Body of pancreas (tissue), 4 donors: ENCODE measurements at regions not wholly inside any gene's neighbourhood (a gene's known extent, or its start where the extent isn't known, plus 50 kb on each side); places are given as distances from the start of the nearest gene placed in this dataset.

Experiments used
- ATAC-seq: fragments of 150-250 bp; one replicate; pipeline ENCODE4 v1.9.1; 2016
- DNase-seq, 4 donors: peaks; one replicate each; pipeline ENCODE4 v3.0.0-alpha.2; 2019
- H3K27ac ChIP-seq, 4 donors: fragments of 200-600 bp; sonication (generic); 1 replicate in 3 of 4; 2 replicates in 1 of 4; pipeline versions ENCODE4 v1.5.1 to v1.6.1; 2016 to 2019; ENCODE audit warnings: mild to moderate bottlenecking in 1 of 4, mixed read lengths in 1 of 4, moderate library complexity in 1 of 4
- H3K27me3 ChIP-seq, 2 donors: fragments of 200-600 bp; sonication (generic); one replicate each; pipeline ENCODE4 v1.6.0; 2016; ENCODE audit warnings: mild to moderate bottlenecking in 1 of 2
- H3K36me3 ChIP-seq, 2 donors: fragments of 200-600 bp; sonication (generic); replicated peaks in 1 of 2; 2 replicates each; pipeline ENCODE4 v1.5.1; 2016; ENCODE audit warnings: low read depth in 2 of 2; ENCODE audit not compliant: insufficient read depth in 1 of 2
- H3K4me1 ChIP-seq: fragments of 200-600 bp; sonication (generic); one replicate; pipeline ENCODE4 v1.6.0; 2016
- H3K4me3 ChIP-seq, 2 donors: fragments of 200-600 bp; sonication (generic); 1 replicate in 1 of 2; 2 replicates in 1 of 2; pipeline ENCODE4 v1.5.1; 2016 to 2019
- H3K9me3 ChIP-seq, 3 donors: fragments of 200-600 bp; sonication (generic); 1 replicate in 2 of 3; 2 replicates in 1 of 3; pipeline ENCODE4 v1.5.1; 2016
- CTCF ChIP-seq, 7 experiments: fragments of 450-650 bp in 4 of 7; fragments of 200-600 bp in 3 of 7; sonication (generic) in 3 of 7; IDR thresholded peaks; one replicate each; pipeline ENCODE4 v1.5.1; 2016 to 2019; ENCODE audit warnings: antibody characterized with exemption in 7 of 7
- POLR2A ChIP-seq, 3 donors: fragments of 450-650 bp; IDR thresholded peaks; one replicate each; pipeline ENCODE4 v1.6.1; 2016; ENCODE audit warnings: antibody characterized with exemption in 3 of 3, mild to moderate bottlenecking in 2 of 3
- WGBS, 2 donors: methylation state at CpG; one replicate each; pipeline ENCODE4 v1.1.5; 2017; 5-methylcytosine and 5-hydroxymethylcytosine counted together
- intact Hi-C: fragments of 100-400 bp; cut with DNase I; formaldehyde crosslinking; loops from one replicate; pipeline ENCODE4 v1.15.1; 2023

DNA sequence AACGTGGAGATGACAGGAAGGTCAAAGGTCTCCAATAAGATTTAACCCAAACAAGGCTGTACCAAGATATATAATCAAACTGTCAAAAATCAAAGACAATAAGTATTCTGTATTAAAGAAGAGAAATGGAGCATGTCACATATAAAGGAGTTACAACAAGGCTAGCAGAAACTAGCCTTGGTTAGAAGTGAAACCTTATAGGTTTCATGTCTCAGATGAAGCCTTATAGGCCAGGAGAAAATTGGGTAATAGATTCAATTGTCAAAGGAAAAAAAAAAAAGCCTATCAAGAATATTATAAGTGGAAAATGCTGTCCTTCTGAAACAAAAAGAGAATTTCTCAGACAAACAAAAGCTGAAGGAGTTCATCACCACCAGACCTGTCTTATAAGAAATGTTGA, 419.4 kb downstream of the CDH11 start:
- TF ChIP-seq CTCF (IDR thresholded peaks at IDR 0.05): no peak
- no peak for TF ChIP-seq POLR2A (IDR thresholded peaks at IDR 0.05)
- Histone ChIP-seq H3K9me3 (no peaks in the 10 kb centered on the region), H3K36me3 (no peaks in the 10 kb centered on the region), H3K27me3 (no peaks in the 10 kb centered on the region), H3K4me1 (no peaks in the 10 kb centered on the region), H3K4me3 (no peak overlapping the region), H3K27ac (no peak overlapping the region)
- ATAC-seq (no peak), DNase-seq (no peak)
- 18% methylated on average over 1 of the region's 1 CpG for WGBS, 2 donors
- intact Hi-C loops: no loop called here

- H3K27ac ChIP-seq: no peak overlapping the region
- no peak for DNase-seq
- H3K4me1 ChIP-seq: no peaks in the 10 kb centered on the region
- ATAC-seq: no peak
- intact Hi-C loops: no loop called here
- TF ChIP-seq POLR2A (IDR thresholded peaks at IDR 0.05) (no peak), CTCF (IDR thresholded peaks at IDR 0.05) (no peak)
- 80% methylated on average over 3 of the region's 3 CpGs; no CpG with 5 or more reads in 1 of the 2 donors for whole genome bisulfite sequencing, 2 donors
- H3K9me3 ChIP-seq: no peaks in the 10 kb centered on the region
- H3K27me3 ChIP-seq: no peaks in the 10 kb centered on the region
- H3K36me3 ChIP-seq: no peaks in the 10 kb centered on the region
- H3K4me3 ChIP-seq: no peak overlapping the region
Measured at GRCh38 chr16:64700628-64701027, 421.2 kb downstream of the CDH11 start.

GRCh38 chr16:64696866-64697265, 425.0 kb downstream of the CDH11 start:
- Histone ChIP-seq H3K4me3 (no peak overlapping the region), H3K27ac (no peak overlapping the region), H3K9me3 (no peaks in the 10 kb centered on the region), H3K36me3 (no peaks in the 10 kb centered on the region), H3K4me1 (no peaks in the 10 kb centered on the region), H3K27me3 (no peaks in the 10 kb centered on the region)
- intact Hi-C loops: no loop called here
- DNase-seq: no peak
- 39 to 58% methylated on average over 1 of the region's 1 CpG for WGBS, 2 donors
- TF ChIP-seq POLR2A (IDR thresholded peaks at IDR 0.05): no peak
- no peak for TF ChIP-seq CTCF (IDR thresholded peaks at IDR 0.05)
- no peak for ATAC-seq

DNA sequence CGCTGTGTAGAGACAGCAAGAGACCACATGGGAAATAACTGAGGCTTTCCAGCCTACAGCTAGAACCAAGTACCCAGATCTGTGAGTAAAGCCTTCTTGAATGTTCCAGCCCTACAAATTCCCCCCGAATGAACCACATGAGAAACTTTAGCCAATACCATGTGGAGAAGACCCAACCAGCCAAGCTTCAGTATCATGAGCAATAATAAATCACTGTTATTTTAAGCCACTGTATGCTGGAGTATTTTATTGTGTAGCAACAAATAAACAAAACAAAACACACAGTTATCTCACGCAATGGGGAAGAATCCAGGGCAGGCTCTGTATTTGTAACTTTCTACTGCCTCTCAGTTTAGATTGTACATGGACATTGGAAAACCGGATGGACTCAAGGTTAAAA, 426.2 kb downstream of the CDH11 start:
- Histone ChIP-seq H3K9me3 (no peaks in the 10 kb centered on the region), H3K36me3 (no peaks in the 10 kb centered on the region), H3K27me3 (no peaks in the 10 kb centered on the region), H3K27ac (no peak overlapping the region), H3K4me1 (no peaks in the 10 kb centered on the region), H3K4me3 (no peak overlapping the region)
- ATAC-seq: no peak
- intact Hi-C loops: no loop called here
- DNase-seq: no peak
- TF ChIP-seq POLR2A (IDR thresholded peaks at IDR 0.05): no peak
- no peak for TF ChIP-seq CTCF (IDR thresholded peaks at IDR 0.05)
- 62 to 76% methylated on average over 4 of the region's 4 CpGs for WGBS, 2 donors

- no peaks in the 10 kb centered on the region for H3K36me3 ChIP-seq
- no peaks in the 10 kb centered on the region for H3K27me3 ChIP-seq
- TF ChIP-seq POLR2A (IDR thresholded peaks at IDR 0.05) (no peak), CTCF (IDR thresholded peaks at IDR 0.05) (no peak)
- DNase-seq: no peak
- no peak overlapping the region for H3K27ac ChIP-seq
- 57 to 69% methylated on average over 3 of the region's 3 CpGs for WGBS, 2 donors
- ATAC-seq: no peak
- H3K4me1 ChIP-seq: no peaks in the 10 kb centered on the region
- intact Hi-C loops: no loop called here
- no peak overlapping the region for H3K4me3 ChIP-seq
- H3K9me3 ChIP-seq: no peaks in the 10 kb centered on the region
Measured at GRCh38 chr16:64693946-64694345, 427.9 kb downstream of the CDH11 start.
